B cell (primary cell): ENCODE measurements at regions not wholly inside any gene's neighbourhood (a gene's known extent, or its start where the extent isn't known, plus 50 kb on each side); places are given as distances from the start of the nearest gene placed in this dataset.

Source experiments
- CTCF ChIP-seq: fragments of 200-600 bp; IDR thresholded peaks from one replicate; pipeline ENCODE4 v1.8.0; 2022; ENCODE audit warnings: antibody characterized with exemption, mild to moderate bottlenecking
- EZH2 ChIP-seq: IDR thresholded peaks from 2 replicates; pipeline ENCODE4 v1.6.1; 2012; ENCODE audit warnings: borderline replicate concordance, low read depth, mild to moderate bottlenecking, moderate library complexity, low read length; ENCODE audit not compliant: insufficient read depth, poor library complexity, severe bottlenecking

- TF ChIP-seq EZH2: no peak
- no peak for TF ChIP-seq CTCF
These were observed 403.8 kb downstream of the SLITRK5 start for GRCh38 chr13:88074794-88075510.
